Panc1 (cell line): ENCODE measurements at regions not wholly inside any gene's neighbourhood (a gene's known extent, or its start where the extent isn't known, plus 50 kb on each side); places are given as distances from the start of the nearest gene placed in this dataset.

Source experiments
- ATAC-seq: fragments of 200-7000 bp; cut with Tn5 transposase; 2 replicates; pipeline ENCODE4 v1.9.1; 2020; ENCODE audit warnings: mild to moderate bottlenecking, moderate library complexity
- BruUV-seq: library from RNA; stranded (reverse); fragments of 400-500 nt; replicated peaks from 2 replicates; lab custom pipeline; 2021; lab: Mats Ljungman, UMichigan
- CTCF ChIA-PET: fragments of 300-600 bp; sonication (Branson Sonifier 250); formaldehyde crosslinking; loops from one replicate; lab custom pipeline; 2022; ENCODE audit warnings: antibody characterized with exemption; lab: Charles Lee
- POLR2A ChIA-PET: fragments of 300-600 bp; sonication (Branson Sonifier 250); formaldehyde crosslinking; loops from one replicate; lab custom pipeline; 2022; ENCODE audit warnings: antibody characterized with exemption; lab: Charles Lee
- DNase-seq: peaks from one replicate; pipeline ENCODE4 v3.0.0-alpha.2; 2010; ENCODE audit warnings: low read depth, low spot score
- H3K27ac ChIP-seq: 2 replicates; pipeline ENCODE4 v1.5.1; 2011; ENCODE audit warnings: mild to moderate bottlenecking, low read length, inconsistent platforms
- H3K27me3 ChIP-seq: fragments of 200-500 bp; sonication (Bioruptor generic); 2 replicates; pipeline ENCODE4 v1.6.0; 2014; ENCODE audit warnings: low read length, inconsistent platforms; ENCODE audit not compliant: control insufficient read depth, insufficient read depth
- H3K36me3 ChIP-seq: fragments of 200-500 bp; sonication (Bioruptor generic); 2 replicates; pipeline ENCODE4 v1.5.1; 2014; ENCODE audit warnings: inconsistent platforms, mild to moderate bottlenecking, low read length, moderate library complexity; ENCODE audit not compliant: control insufficient read depth, insufficient read depth
- H3K4me1 ChIP-seq: 2 replicates; pipeline ENCODE4 v1.5.1; 2011; ENCODE audit warnings: inconsistent platforms, mild to moderate bottlenecking, low read length, moderate library complexity; ENCODE audit not compliant: control insufficient read depth, insufficient read depth
- H3K4me3 ChIP-seq, 2 experiments: 2 replicates each; pipeline ENCODE4 v1.5.1; 2011 to 2012; ENCODE audit warnings: low read depth in 2 of 2, low read length in 2 of 2, mild to moderate bottlenecking in 2 of 2, inconsistent platforms in 1 of 2, moderate library complexity in 1 of 2
- H3K9me3 ChIP-seq: fragments of 200-500 bp; sonication (Bioruptor generic); 2 replicates; pipeline ENCODE4 v1.5.1; 2014; ENCODE audit warnings: low read depth, mild to moderate bottlenecking, inconsistent platforms, low read length, moderate library complexity; ENCODE audit not compliant: control insufficient read depth, insufficient read depth
- POLR2AphosphoS5 ChIP-seq: IDR thresholded peaks from 2 replicates; pipeline ENCODE4 v1.6.1; 2012; ENCODE audit warnings: mild to moderate bottlenecking, low read depth, low read length, moderate library complexity
- SIN3A ChIP-seq: IDR thresholded peaks from 2 replicates; pipeline ENCODE4 v1.6.1; 2012; ENCODE audit warnings: low read depth, mild to moderate bottlenecking, low read length, moderate library complexity, borderline replicate concordance; ENCODE audit not compliant: insufficient read depth
- TCF7L2 ChIP-seq: IDR thresholded peaks from 2 replicates; pipeline ENCODE4 v1.6.1; 2011; ENCODE audit warnings: mild to moderate bottlenecking, low read depth, low read length, inconsistent platforms
- in situ Hi-C: cut with HindIII; loops from 2 replicates; pipeline ENCODE4 v1.10.0; 2016; ENCODE audit warnings: low sequenced_read_pairs, low pct_unique_long_range_greater_than_20kb
- intact Hi-C: fragments of 100-400 bp; cut with micrococcal nuclease; formaldehyde crosslinking; loops from one replicate; pipeline ENCODE4 v1.10.0; 2022; ENCODE audit not compliant: unreplicated experiment
- TF ChIP-seq, protein P1 (sequence below): fragments of 450-650 bp; IDR thresholded peaks from 2 replicates; pipeline ENCODE4 v1.5.1; 2017; ENCODE audit warnings: mild to moderate bottlenecking
- TF ChIP-seq, protein P2 (sequence below), 2 experiments: IDR thresholded peaks; 2 replicates each; pipeline ENCODE4 v1.6.1; 2011 to 2012; ENCODE audit warnings: low read depth in 2 of 2, control low read depth in 1 of 2, low read length in 1 of 2, mild to moderate bottlenecking in 1 of 2, moderate library complexity in 1 of 2; ENCODE audit not compliant: insufficient read depth in 1 of 2

DNA sequence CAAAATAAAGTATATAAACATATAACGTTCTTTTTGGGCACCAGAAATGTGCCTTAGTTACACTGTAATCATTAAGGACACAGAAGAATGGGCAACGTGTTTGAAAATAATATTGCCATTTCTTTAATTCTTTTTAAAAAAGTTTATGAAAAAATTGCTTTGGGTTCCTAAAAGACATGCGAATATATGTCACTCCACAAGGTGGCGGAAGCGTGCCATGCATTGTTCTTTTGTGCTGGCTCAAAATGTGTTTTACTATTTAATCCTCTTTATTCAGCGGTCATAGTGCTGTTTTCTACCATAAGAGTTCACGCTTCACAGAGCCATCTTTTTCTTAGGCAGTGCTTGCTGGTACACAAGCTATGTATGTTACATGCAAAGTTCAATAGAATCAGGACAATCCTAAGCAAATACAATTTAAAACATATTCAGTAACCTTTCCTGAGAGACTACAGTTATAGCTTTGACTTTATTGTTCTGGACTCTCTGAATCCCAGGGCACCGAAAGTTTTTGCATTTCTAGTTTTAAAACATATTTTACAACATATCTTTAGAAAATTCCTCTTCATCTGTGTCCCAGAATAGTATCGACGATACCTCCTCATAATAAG, 147.8 kb upstream of the ERBB4 start:
- intact Hi-C loops = loop anchor here (1.0 to 10.0 kb wide), 3 partner anchors 206 to 548 kb away; no protein-coding TSS in a partner anchor
- Histone ChIP-seq H3K36me3 (no peaks in the 10 kb centered on the region), H3K4me3 (no peak overlapping the region), H3K27ac (no peak overlapping the region), H3K27me3 (no peaks in the 10 kb centered on the region), H3K9me3 (no peaks in the 10 kb centered on the region), H3K4me1 (no peaks in the 10 kb centered on the region)
- CTCF ChIA-PET = interaction anchor here (0.7 to 1.0 kb wide), 2 partner anchors 467 to 468 kb away, joined by 5 to 9 read pairs; no protein-coding TSS in a partner anchor
- no peak for TF ChIP-seq TCF7L2
- TF ChIP-seq, protein P1, sequence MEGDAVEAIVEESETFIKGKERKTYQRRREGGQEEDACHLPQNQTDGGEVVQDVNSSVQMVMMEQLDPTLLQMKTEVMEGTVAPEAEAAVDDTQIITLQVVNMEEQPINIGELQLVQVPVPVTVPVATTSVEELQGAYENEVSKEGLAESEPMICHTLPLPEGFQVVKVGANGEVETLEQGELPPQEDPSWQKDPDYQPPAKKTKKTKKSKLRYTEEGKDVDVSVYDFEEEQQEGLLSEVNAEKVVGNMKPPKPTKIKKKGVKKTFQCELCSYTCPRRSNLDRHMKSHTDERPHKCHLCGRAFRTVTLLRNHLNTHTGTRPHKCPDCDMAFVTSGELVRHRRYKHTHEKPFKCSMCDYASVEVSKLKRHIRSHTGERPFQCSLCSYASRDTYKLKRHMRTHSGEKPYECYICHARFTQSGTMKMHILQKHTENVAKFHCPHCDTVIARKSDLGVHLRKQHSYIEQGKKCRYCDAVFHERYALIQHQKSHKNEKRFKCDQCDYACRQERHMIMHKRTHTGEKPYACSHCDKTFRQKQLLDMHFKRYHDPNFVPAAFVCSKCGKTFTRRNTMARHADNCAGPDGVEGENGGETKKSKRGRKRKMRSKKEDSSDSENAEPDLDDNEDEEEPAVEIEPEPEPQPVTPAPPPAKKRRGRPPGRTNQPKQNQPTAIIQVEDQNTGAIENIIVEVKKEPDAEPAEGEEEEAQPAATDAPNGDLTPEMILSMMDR = peak; percentile 85; the same call in 1 of the 2 replicates
- no peak for TF ChIP-seq SIN3A
- TF ChIP-seq POLR2AphosphoS5 = no peak
- TF ChIP-seq, protein P2, sequence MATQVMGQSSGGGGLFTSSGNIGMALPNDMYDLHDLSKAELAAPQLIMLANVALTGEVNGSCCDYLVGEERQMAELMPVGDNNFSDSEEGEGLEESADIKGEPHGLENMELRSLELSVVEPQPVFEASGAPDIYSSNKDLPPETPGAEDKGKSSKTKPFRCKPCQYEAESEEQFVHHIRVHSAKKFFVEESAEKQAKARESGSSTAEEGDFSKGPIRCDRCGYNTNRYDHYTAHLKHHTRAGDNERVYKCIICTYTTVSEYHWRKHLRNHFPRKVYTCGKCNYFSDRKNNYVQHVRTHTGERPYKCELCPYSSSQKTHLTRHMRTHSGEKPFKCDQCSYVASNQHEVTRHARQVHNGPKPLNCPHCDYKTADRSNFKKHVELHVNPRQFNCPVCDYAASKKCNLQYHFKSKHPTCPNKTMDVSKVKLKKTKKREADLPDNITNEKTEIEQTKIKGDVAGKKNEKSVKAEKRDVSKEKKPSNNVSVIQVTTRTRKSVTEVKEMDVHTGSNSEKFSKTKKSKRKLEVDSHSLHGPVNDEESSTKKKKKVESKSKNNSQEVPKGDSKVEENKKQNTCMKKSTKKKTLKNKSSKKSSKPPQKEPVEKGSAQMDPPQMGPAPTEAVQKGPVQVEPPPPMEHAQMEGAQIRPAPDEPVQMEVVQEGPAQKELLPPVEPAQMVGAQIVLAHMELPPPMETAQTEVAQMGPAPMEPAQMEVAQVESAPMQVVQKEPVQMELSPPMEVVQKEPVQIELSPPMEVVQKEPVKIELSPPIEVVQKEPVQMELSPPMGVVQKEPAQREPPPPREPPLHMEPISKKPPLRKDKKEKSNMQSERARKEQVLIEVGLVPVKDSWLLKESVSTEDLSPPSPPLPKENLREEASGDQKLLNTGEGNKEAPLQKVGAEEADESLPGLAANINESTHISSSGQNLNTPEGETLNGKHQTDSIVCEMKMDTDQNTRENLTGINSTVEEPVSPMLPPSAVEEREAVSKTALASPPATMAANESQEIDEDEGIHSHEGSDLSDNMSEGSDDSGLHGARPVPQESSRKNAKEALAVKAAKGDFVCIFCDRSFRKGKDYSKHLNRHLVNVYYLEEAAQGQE (IDR thresholded peaks at IDR 0.05; ENCODE audit: insufficient read depth in 1 of 2, low read depth in 2 of 2, low read length in 1 of 2) = no peak
- in situ Hi-C loops = no loop called here
- POLR2A ChIA-PET = no interaction called here
- peak; percentile 33 for DNase-seq
- ATAC-seq = no peak
- no TSS peak for BruUV-seq

DNA sequence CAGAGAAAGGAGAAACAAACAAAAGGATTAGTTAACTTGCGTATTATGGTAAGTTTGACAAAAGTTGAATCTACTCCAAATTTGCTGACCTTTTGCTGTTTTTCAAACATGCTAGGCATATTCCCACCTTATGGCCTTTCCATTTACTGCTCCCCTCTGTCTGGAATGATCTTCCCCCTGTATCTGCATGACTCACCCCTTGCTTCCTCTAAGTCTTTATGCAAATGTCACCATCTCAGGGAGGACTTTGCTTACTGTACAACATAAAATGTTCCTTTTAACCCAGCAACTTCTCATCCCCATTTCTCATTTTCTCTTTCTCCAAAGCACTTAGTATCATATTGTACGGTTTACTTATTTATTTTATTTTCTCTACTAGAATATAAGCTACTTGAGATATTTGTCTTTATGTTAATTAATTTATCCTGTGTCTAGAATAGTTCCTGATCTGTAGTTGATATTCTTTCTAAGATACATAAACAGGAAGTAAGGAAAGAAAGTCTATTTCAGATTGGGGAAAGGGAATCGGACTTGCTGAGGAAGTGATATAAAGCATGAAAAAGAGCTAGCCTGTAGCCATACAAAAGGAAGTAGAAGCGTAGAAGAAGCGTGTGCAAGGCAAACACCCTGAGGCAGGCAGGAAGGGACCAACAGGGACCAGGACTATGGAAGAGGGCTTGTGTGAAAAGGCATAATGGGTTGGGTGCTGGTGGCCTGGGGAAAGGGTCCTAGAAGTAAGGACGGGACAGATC, 144.9 kb upstream of the ERBB4 start:
- in situ Hi-C loops = no loop called here
- CTCF ChIA-PET = no interaction called here

More for the DNA sequence above, 144.9 kb upstream of the ERBB4 start:
- Histone ChIP-seq H3K4me3 (no peak overlapping the region), H3K27ac (no peak overlapping the region), H3K36me3 (no peaks in the 10 kb centered on the region), H3K27me3 (no peaks in the 10 kb centered on the region), H3K9me3 (no peaks in the 10 kb centered on the region), H3K4me1 (no peaks in the 10 kb centered on the region)
- no peak for TF ChIP-seq POLR2AphosphoS5
- TF ChIP-seq TCF7L2 = no peak
- TF ChIP-seq, protein P2 (IDR thresholded peaks at IDR 0.05; ENCODE audit: insufficient read depth in 1 of 2, low read depth in 2 of 2, low read length in 1 of 2) = no peak
- DNase-seq (no peak), ATAC-seq (no peak)
- intact Hi-C loops = loop anchor here (10.0 kb wide), 1 partner anchor 551 kb away; no protein-coding TSS in a partner anchor
- POLR2A ChIA-PET = no interaction called here
- no TSS peak for BruUV-seq
